CD8-positive, alpha-beta memory T cell (primary cell): ENCODE measurements at regions not wholly inside any gene's neighbourhood (a gene's known extent, or its start where the extent isn't known, plus 50 kb on each side); places are given as distances from the start of the nearest gene placed in this dataset.

Experiments used
- CTCF ChIA-PET: fragments of 350-600 bp; sonication (Branson Sonifier 250); formaldehyde crosslinking; loops from one replicate; lab custom pipeline; 2021; ENCODE audit warnings: antibody characterized with exemption; lab: Charles Lee
- POLR2A ChIA-PET: fragments of 350-600 bp; sonication (Branson Sonifier 250); formaldehyde crosslinking; loops from one replicate; lab custom pipeline; 2021; ENCODE audit warnings: antibody characterized with exemption; lab: Charles Lee
- DNase-seq, 5 donors: peaks; one replicate each; pipeline versions ENCODE4 v3.0.0 to v3.0.0-alpha.2; 2020 to 2022; ENCODE audit warnings: mixed read lengths in 1 of 5
- H3K27ac ChIP-seq: one replicate; pipeline ENCODE4 v1.7.0; 2013; ENCODE audit warnings: low read depth, mild to moderate bottlenecking, low read length, moderate library complexity
- H3K27me3 ChIP-seq: 2 replicates; pipeline ENCODE4 v1.7.0; 2013; ENCODE audit warnings: low read length, mild to moderate bottlenecking; ENCODE audit not compliant: insufficient read depth, poor library complexity, severe bottlenecking
- H3K36me3 ChIP-seq: 2 replicates; pipeline ENCODE4 v1.7.0; 2013; ENCODE audit warnings: mild to moderate bottlenecking, low read length, moderate library complexity; ENCODE audit not compliant: insufficient read depth
- H3K4me1 ChIP-seq: 2 replicates; pipeline ENCODE4 v1.7.0; 2013; ENCODE audit warnings: mild to moderate bottlenecking, low read length, moderate library complexity; ENCODE audit not compliant: insufficient read depth
- H3K4me3 ChIP-seq: 2 replicates; pipeline ENCODE4 v1.7.0; 2013; ENCODE audit warnings: mild to moderate bottlenecking, low read length
- H3K9me3 ChIP-seq: 2 replicates; pipeline ENCODE4 v1.7.0; 2013; ENCODE audit warnings: mild to moderate bottlenecking, low read length
- H3K27ac Mint-ChIP-seq, 8 donors: one replicate each; pipeline ENCODE4 v1.8.0; 2020 to 2021; ENCODE audit warnings: mixed read lengths in 8 of 8, mild to moderate bottlenecking in 6 of 8, inconsistent platforms in 3 of 8, moderate library complexity in 3 of 8
- H3K27me3 Mint-ChIP-seq, 2 donors: one replicate each; pipeline ENCODE4 v1.8.0; 2020 to 2021; ENCODE audit warnings: mixed read lengths in 2 of 2, mild to moderate bottlenecking in 1 of 2, moderate library complexity in 1 of 2
- H3K36me3 Mint-ChIP-seq, 3 donors: one replicate each; pipeline ENCODE4 v1.8.0; 2020 to 2021; ENCODE audit warnings: mixed read lengths in 3 of 3, inconsistent platforms in 1 of 3, mild to moderate bottlenecking in 1 of 3
- H3K4me1 Mint-ChIP-seq, 3 donors: one replicate each; pipeline ENCODE4 v1.8.0; 2020 to 2021; ENCODE audit warnings: mixed read lengths in 3 of 3, inconsistent platforms in 1 of 3, mild to moderate bottlenecking in 1 of 3
- H3K4me3 Mint-ChIP-seq, 7 donors: one replicate each; pipeline ENCODE4 v1.8.0; 2020 to 2021; ENCODE audit warnings: mixed read lengths in 7 of 7, mild to moderate bottlenecking in 6 of 7, moderate library complexity in 4 of 7, inconsistent platforms in 2 of 7
- H3K9me3 Mint-ChIP-seq, 5 donors: one replicate each; pipeline ENCODE4 v1.8.0; 2020 to 2022; ENCODE audit warnings: mixed read lengths in 5 of 5, mild to moderate bottlenecking in 3 of 5, moderate library complexity in 2 of 5, inconsistent platforms in 1 of 5

DNA sequence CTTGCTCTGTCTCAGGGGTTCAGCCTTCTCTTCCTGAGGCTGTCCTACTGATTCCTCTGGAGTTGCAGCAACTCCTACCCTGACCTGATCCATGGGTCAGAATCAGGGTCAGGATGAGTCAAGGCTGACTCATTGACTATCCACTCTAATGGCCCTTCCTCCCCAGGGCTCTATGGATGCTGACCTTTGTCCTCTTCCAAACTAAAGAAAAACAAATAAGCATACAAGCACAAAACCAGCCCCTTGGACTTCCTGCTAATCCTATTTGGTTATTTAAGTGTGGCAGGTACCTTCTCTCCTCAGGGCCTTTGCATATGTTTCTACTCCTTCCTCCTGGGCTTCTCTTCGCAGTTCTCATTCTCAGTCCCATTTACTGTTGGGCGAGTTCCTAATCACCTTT lies 204.5 kb upstream of the NAV2 start:
- Mint-ChIP-seq H3K4me3 (no peak overlapping the region), H3K36me3 (no peaks in the 10 kb centered on the region), H3K4me1 (no peaks in the 10 kb centered on the region), H3K27ac (no peak overlapping the region), H3K9me3 (no peaks in the 10 kb centered on the region), H3K27me3 (peaks cover 36 to 53% of the 10 kb centered on the region in 2 donors)
- Histone ChIP-seq H3K27me3 (no peaks in the 10 kb centered on the region), H3K4me1 (no peaks in the 10 kb centered on the region), H3K9me3 (no peaks in the 10 kb centered on the region), H3K36me3 (no peaks in the 10 kb centered on the region), H3K4me3 (no peak overlapping the region), H3K27ac (no peak overlapping the region)
- ChIA-PET POLR2A (no interaction called here), CTCF (no interaction called here)
- DNase-seq: no peak

DNA sequence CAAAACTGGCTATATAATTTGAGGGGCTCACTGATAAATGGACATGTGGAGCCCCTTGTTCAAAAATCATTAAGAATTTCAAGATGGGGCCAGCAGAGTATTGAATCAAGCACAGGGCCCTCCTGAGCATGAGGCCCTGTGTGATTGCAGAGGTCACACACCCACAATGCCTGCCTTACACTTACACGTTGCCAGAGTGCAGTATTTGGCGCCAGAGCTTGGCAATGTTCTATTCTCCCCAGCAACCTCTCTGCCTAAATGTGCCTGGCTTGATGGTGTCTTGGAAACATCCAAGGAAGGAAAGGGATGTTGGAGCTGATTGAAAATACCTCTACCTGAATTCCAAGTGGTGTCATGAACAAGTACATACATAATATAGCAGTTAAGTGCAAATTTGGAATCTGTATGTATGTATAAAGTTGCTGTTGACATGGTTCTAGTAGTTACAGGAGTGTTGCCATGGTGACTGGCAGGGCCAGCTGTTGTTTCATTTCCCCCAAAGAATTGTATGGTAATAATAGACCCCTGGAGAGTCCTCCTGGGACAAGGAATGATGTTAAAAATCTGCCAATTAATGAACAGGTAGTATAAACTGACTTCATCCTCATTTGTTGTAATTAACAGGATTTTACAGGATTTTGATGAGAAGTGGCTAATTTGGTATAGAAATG lies 205.7 kb upstream of the NAV2 start:
- peaks cover 31 to 42% of the 10 kb centered on the region in 2 donors for H3K27me3 Mint-ChIP-seq
- Histone ChIP-seq H3K27me3 (no peaks in the 10 kb centered on the region), H3K36me3 (no peaks in the 10 kb centered on the region), H3K4me1 (no peaks in the 10 kb centered on the region), H3K9me3 (no peaks in the 10 kb centered on the region), H3K27ac (no peak overlapping the region), H3K4me3 (no peak overlapping the region)
- ChIA-PET CTCF (no interaction called here), POLR2A (no interaction called here)
- no peak overlapping the region for H3K27ac Mint-ChIP-seq
- H3K4me1 Mint-ChIP-seq: no peaks in the 10 kb centered on the region
- no peaks in the 10 kb centered on the region for H3K9me3 Mint-ChIP-seq
- no peak overlapping the region for H3K4me3 Mint-ChIP-seq
- no peaks in the 10 kb centered on the region for H3K36me3 Mint-ChIP-seq
- DNase-seq: no peak

- DNase-seq: no peak
- no peaks in the 10 kb centered on the region for H3K9me3 ChIP-seq
- ChIA-PET CTCF (no interaction called here), POLR2A (no interaction called here)
- Mint-ChIP-seq H3K9me3 (no peaks in the 10 kb centered on the region), H3K4me3 (no peak overlapping the region), H3K4me1 (no peaks in the 10 kb centered on the region), H3K27ac (no peak overlapping the region), H3K27me3 (peaks cover 6 to 16% of the 10 kb centered on the region in 2 donors), H3K36me3 (no peaks in the 10 kb centered on the region)
- H3K27me3 ChIP-seq: no peaks in the 10 kb centered on the region
- no peak overlapping the region for H3K4me3 ChIP-seq
- no peaks in the 10 kb centered on the region for H3K36me3 ChIP-seq
- H3K27ac ChIP-seq: no peak overlapping the region
- H3K4me1 ChIP-seq: no peaks in the 10 kb centered on the region
These were observed 209.9 kb upstream of the NAV2 start for GRCh38 chr11:19502691-19503253.

- Histone ChIP-seq H3K27ac (no peak overlapping the region), H3K27me3 (no peaks in the 10 kb centered on the region), H3K9me3 (no peaks in the 10 kb centered on the region), H3K4me1 (no peaks in the 10 kb centered on the region), H3K4me3 (no peak overlapping the region), H3K36me3 (no peaks in the 10 kb centered on the region)
- ChIA-PET POLR2A (no interaction called here), CTCF (no interaction called here)
- Mint-ChIP-seq H3K36me3 (no peaks in the 10 kb centered on the region), H3K4me1 (no peaks in the 10 kb centered on the region), H3K27ac (no peak overlapping the region), H3K9me3 (no peaks in the 10 kb centered on the region), H3K27me3 (peaks cover 6 to 14% of the 10 kb centered on the region in 2 donors), H3K4me3 (no peak overlapping the region)
- DNase-seq: no peak
These were observed 211.0 kb upstream of the NAV2 start for GRCh38 chr11:19501631-19502030.

DNA sequence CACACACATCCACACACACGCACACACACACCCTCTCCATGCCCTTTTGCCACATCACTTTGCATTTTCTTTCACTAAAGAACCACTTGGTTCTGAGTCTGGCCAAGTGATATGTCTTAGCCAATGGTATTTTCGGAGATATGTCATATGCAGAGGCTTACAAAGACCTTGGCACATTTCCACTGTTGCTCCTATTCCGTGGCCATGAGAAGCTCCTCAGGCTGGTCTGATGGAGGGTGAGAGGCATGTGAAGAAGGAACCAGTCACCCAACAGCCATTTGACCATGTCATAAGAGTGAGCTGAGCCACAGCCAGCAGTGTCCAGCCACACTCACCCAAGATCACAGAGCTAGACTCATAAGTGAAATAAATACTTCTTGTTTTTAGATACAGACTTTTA lies 212.6 kb upstream of the NAV2 start:
- no peak for DNase-seq
- POLR2A ChIA-PET: no interaction called here
- H3K27ac Mint-ChIP-seq: no peak overlapping the region
- no peaks in the 10 kb centered on the region for H3K9me3 Mint-ChIP-seq
- H3K27me3 Mint-ChIP-seq: peaks cover 4 to 6% of the 10 kb centered on the region in 2 donors
- Histone ChIP-seq H3K9me3 (no peaks in the 10 kb centered on the region), H3K36me3 (no peaks in the 10 kb centered on the region), H3K4me3 (no peak overlapping the region), H3K27ac (no peak overlapping the region), H3K4me1 (no peaks in the 10 kb centered on the region), H3K27me3 (no peaks in the 10 kb centered on the region)
- no peaks in the 10 kb centered on the region for H3K4me1 Mint-ChIP-seq
- CTCF ChIA-PET: no interaction called here
- no peaks in the 10 kb centered on the region for H3K36me3 Mint-ChIP-seq
- no peak overlapping the region for H3K4me3 Mint-ChIP-seq

DNA sequence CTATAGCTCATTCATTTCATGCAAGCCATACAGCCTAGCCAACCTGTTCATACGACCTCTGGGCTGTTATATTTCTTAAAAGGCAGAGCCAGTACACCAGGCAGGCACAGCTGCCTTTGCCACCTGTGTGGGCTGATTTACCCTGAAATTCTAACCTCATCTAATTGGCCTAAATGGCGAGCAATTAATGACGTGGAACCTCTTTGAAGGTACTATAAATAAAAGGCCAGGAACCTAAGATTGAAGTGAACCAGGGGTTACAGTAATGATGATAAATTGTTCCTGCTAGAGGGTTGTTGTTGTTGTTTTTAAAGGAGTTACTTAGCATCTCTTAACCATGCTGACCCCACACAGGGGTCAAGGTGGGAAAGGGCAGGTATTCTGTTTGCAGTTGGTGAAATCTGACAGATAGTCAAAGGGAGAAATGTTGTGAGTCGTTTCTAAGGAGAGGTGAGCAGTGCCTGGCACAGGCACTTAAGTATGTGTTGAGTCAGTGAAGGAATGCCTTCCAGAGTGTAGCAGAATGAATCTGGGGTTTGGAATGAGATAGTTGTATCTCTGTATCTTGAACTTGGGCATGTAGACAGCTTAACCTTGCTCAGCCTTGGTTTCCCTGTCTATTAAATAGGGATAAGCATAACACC lies 213.5 kb upstream of the NAV2 start:
- Mint-ChIP-seq H3K4me3 (no peak overlapping the region), H3K9me3 (no peaks in the 10 kb centered on the region), H3K36me3 (no peaks in the 10 kb centered on the region), H3K27ac (no peak overlapping the region), H3K27me3 (peaks cover under 1 to 3% of the 10 kb centered on the region in 2 donors), H3K4me1 (no peaks in the 10 kb centered on the region)
- no peak for DNase-seq
- ChIA-PET CTCF (no interaction called here), POLR2A (no interaction called here)
- H3K27ac ChIP-seq: no peak overlapping the region
- no peaks in the 10 kb centered on the region for H3K27me3 ChIP-seq
- no peaks in the 10 kb centered on the region for H3K36me3 ChIP-seq
- H3K4me3 ChIP-seq: no peak overlapping the region
- H3K9me3 ChIP-seq: no peaks in the 10 kb centered on the region
- no peaks in the 10 kb centered on the region for H3K4me1 ChIP-seq

GRCh38 chr11:19493446-19494213 lies 219.0 kb upstream of the NAV2 start:
- H3K27me3 ChIP-seq: no peaks in the 10 kb centered on the region
- H3K36me3 ChIP-seq: no peaks in the 10 kb centered on the region
- CTCF ChIA-PET: no interaction called here
- POLR2A ChIA-PET: no interaction called here
- Mint-ChIP-seq H3K9me3 (peaks cover 0 to 2% (median 0%) of the 10 kb centered on the region in 5 donors), H3K27ac (no peak overlapping the region), H3K4me1 (no peaks in the 10 kb centered on the region), H3K27me3 (peaks cover 2 to 20% of the 10 kb centered on the region in 2 donors), H3K36me3 (no peaks in the 10 kb centered on the region), H3K4me3 (no peak overlapping the region)
- no peak overlapping the region for H3K27ac ChIP-seq
- no peaks in the 10 kb centered on the region for H3K9me3 ChIP-seq
- DNase-seq: no peak
- H3K4me1 ChIP-seq: no peaks in the 10 kb centered on the region
- H3K4me3 ChIP-seq: no peak overlapping the region
